ENCODE measurements at regions not wholly inside any gene's neighbourhood (a gene's known extent, or its start where the extent isn't known, plus 50 kb on each side); places are given as distances from the start of the nearest gene placed in this dataset.

- TF ChIP-seq POLR2A (IDR thresholded peaks at IDR 0.05; ENCODE audit: low read depth, low read length) (no peak), POLR2AphosphoS5 (IDR thresholded peaks at IDR 0.05; ENCODE audit: low read depth, low read length) (no peak)
These were observed 274.4 kb upstream of the PCSK5 start for GRCh38 chr9:75616052-75616451.

All from GM12892 (cell line).